ENCODE measurements at regions not wholly inside any gene's neighbourhood (a gene's known extent, or its start where the extent isn't known, plus 50 kb on each side); places are given as distances from the start of the nearest gene placed in this dataset.
"Not testable (repeated sequence)": the region's sequence is repeated elsewhere in the genome, so short reads cannot be mapped to it uniquely, and the experiment has no call there.

DNA sequence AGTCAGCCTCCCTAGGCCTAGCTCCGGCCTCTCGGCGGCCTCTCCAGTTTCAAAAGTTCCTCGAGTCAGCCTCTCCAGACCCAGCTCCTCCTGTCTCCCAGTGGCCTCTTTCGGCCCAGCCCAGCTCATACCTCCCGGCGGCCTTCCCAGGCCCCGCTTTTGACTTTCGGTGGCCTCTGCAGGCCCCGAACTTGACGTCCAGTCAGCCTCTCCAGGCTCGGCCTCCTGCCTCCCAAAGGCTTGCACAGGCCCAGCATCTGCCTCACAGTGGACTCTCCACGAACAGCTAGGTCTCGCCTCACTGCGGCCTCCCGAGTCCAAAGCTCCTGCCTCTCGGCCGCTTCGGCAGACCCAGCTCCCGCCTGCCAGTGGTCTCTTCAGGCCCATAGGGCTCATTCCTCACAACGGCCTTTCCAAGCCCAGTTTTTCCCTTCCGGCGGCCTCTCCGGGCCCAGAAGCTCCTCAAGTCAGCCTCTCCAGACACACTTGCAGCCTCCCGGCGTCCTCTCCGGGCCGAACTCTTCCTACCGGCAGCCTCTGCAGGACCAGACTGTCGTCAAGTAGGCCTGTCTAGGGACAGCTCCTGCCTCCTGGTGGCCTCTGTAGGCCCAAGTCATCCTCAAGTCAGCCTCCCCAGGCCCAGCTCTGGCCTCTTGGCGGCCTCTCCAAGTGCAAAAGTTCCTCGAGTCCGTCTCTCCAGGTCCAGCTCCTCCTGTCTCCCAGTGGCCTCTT is 249.9 kb upstream of the ZNF722 start:
- intact Hi-C loops (cut with DNase I); DNase-seq: not testable (repeated sequence)

DNA sequence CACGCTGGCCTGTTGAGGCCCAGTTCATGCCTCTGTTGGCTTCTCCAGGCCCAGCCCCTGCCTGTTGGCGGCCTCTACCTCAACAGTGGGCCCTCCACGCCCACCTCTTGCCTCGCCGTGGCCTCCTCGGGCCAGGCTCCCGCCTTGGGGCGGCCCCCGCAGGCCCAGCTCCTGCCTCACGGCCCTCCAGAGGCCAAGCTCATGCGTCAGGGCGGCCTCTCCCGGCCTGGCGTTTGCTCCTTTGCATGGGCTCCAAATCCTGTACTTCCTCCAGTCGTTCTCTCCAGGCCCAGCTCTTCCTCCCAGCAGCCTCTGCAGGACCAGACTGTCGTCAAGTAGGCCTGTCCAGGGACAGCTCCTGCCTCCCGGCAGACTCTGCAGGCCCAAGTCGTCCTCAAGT is 246.2 kb upstream of the ZNF722 start:
- intact Hi-C loops (cut with DNase I) = not testable (repeated sequence)
- peak in 1 of 42 donors; percentile 25 for DNase-seq

DNA sequence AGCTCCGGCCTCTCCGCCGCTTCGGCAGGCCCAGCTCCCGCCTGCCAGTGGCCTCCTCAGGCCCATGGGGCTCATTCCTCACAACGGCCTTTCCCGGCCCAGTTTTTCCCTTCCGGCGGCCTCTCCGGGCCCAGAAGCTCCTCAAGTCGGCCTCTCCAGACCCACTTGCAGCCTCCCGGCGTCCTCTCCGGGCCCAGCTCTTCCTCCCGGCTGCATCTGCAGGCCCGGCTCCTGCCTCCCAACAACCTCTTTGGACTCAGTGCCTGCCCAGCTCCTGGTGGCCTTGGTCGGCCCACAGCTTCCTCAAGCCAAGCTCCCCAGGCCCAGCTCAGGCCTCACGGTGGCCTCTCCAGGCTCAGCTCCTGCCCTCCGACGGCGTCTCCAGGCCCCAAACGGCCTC is 245.5 kb upstream of the ZNF722 start:
- intact Hi-C loops (cut with DNase I); DNase-seq: not testable (repeated sequence)

DNA sequence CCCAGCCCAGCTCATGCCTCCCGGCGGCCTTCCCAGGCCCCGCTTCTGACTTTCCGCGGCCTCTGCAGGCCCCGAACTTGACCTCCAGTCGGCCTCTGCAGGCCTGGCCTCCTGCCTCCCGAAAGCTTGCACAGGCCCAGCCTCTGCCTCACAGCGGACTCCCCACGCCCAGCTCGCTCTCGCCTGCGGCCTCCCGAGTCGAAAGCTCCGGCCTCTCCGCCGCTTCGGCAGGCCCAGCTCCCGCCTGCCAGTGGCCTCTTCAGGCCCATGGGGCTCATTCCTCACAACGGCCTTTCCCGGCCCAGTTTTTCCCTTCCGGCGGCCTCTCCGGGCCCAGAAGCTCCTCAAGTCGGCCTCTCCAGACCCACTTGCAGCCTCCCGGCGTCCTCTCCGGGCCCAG is 238.4 kb upstream of the ZNF722 start:
- intact Hi-C loops (cut with DNase I); DNase-seq: not testable (repeated sequence)

DNA sequence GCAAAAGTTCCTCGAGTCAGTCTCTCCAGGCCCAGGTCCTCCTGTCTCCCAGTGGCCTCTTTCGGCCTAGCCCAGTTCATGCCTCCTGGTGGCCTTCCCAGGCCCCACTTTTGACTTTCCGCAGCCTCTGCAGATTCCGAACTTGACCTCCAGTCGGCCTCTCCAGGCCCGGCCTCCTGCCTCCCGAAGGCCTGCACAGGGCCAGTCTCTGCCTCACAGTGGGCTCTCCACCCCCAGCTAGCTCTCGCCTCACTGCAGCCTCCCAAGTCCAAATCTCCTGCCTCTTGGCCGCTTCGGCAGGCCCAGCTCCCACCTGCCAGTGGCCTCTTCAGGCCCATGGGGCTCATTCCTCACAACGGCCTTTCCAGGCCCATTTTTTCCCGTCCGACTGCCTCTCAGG is 233.1 kb upstream of the ZNF722 start:
- intact Hi-C loops (cut with DNase I); DNase-seq: not testable (repeated sequence)

DNA sequence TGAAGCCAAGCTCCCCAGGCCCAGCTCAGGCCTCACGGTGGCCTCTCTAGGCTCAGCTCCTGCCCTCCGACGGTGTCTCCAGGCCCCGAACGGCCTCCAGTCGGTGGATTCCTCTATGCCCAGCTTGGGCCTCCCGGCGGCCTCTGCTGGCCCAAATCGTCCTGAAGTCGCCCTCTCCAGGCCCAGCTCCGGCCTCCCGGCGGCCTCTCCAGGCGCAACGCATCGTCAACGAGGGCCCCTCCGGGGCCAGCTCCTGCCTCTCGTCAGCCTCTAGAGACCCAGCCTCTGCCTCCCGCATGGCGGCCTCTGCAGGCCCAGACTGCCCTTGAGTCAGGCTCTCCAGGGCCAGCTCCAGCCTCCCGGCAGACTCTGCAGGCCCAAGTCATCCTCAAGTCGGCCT is 232.5 kb upstream of the ZNF722 start:
- DNase-seq; intact Hi-C loops (cut with DNase I): not testable (repeated sequence)

DNA sequence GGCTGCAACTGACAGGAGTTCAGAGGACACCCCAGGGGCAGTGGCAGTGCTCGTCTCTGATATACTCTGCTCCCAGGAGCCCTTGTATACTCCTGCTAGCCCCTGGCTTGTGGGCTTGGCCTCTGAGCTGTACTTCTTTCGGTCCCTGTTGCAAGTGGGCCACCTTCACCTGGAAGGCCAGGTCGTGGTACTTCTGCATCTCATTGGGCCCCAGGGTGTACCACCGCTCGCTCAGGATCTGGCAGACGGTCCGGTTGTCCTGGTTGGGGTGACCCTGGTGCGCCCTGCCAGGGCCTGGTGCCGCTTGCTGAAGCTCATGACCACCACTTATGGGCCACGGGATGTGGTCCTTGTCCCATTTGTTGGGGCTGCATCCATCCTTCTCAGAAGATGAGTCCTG is 228.5 kb upstream of the ZNF722 start:
- intact Hi-C loops (cut with DNase I); DNase-seq: not testable (repeated sequence)

DNA sequence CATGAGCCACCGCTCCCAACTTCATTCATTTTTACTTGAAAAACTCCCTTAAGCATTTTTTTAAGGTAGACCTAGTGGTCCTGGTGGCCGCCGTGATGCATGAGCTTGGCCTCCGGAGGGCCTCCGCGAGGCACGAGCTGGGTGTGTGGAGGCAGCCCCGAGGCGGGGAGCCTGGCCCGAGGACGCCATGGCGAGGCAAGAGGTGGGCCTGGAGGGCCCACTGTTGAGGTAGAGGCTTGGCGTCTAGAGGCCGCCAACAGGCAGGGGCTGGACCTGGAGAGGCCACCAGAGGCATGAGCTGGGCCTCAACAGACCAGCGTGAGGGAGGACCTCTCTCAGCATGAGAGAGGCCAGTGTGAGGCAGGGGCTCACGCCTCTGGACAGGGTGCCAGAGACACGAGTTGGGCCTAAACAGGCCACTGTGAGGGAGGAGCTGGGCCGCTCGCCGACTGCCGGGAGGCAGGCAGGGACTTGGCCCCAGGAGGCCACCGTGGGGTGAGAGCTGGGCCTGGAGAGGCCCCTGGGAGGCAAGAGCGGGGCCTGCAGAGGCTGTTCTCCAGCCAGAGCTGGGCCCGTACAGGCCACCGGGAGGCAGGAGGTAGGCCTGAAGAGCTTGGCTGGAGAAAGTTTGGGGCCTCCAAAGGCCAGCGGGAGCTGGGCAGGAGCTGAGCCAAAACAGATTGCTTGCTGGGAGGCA is 227.1 kb upstream of the ZNF722 start:
- intact Hi-C loops (cut with DNase I); DNase-seq: not testable (repeated sequence)

DNA sequence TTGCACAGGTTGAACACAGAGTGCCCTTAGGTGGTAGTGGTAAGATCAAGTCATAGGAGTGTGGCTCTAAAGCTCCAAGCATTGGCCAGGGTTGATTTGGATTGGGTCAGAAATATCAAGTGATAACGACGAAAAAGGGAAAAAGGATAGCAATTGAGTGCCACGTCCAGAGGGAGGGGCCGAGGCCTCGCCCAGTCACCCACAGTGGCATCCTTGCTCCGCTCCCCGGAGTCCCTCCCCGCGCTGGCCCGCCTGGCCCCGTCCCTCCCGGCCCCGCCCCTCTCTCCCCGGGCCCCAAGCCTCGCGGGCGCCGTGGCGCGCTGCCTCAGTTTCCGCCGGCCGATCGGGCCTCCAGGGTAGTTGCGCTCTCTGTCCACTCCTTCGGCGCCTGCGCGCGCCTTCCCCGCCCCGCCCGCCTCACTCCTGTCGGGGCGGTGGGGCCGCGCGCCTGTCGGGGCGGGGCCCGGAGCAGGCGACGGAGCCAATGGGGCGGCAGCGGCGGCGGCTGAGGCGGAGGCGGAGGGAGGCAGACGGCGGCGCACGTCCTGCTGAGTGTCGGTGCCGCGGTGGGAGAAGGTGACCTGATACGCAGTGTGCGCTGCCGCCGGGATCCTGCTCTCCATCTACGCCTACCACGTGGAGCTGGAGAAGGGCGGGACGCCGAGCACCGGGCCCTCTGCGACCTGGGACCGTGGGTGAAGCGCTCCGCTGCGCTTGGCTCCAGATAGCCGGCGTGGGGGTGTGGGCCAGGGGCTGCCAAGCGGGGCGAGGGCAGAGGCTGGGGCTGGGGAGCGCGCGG is 209.1 kb upstream of the ZNF722 start:
- intact Hi-C loops (cut with DNase I) = no loop called here
- DNase-seq = peak in 28 of 42 donors; percentile 4 to 78 (median 43)

DNA sequence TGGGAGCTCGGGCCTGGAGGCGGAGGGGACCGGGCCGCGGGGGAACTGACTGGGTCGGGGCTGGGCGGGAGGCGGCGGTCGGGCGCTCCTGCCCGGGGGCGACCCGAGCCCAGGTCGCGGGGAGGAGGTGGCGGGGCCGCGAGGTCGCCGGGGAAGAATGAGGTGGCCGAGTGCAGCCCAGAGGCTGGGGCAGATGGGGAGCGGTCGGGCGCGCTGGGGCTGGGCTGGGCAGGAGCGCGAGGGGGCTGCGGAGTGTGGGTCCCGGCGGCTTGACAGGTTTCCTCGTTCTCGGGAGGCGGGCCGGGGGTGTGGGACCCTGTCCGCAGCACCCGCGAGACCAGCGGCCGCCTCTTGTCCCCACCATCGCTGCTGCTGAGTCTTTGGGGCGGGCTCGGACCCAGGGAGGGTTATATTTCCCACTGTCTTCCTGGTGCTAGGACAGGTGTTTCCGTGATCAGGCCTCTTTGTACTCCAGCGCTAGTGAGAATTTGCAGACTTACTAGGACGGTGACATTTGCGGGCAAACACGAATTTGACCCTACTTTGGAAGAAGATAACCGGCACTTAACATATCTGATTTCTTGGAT is 208.4 kb upstream of the ZNF722 start:
- intact Hi-C loops (cut with DNase I); DNase-seq: not testable (repeated sequence)

All from head of caudate nucleus (tissue), 42 donors.